ENCODE measurements at regions not wholly inside any gene's neighbourhood (a gene's known extent, or its start where the extent isn't known, plus 50 kb on each side); places are given as distances from the start of the nearest gene placed in this dataset.
A peak's percentile ranks its signal among the peaks of the same experiment; 100 is the strongest.

- TF ChIP-seq POLR2A (IDR thresholded peaks at IDR 0.05), result no peak
- TF ChIP-seq CTCF (IDR thresholded peaks at IDR 0.05), result no peak
- Histone ChIP-seq H3K9me3 (no peaks in the 10 kb centered on the region), H3K27me3 (no peaks in the 10 kb centered on the region), H3K27ac (no peak overlapping the region), H3K4me3 (no peak overlapping the region), H3K36me3 (ENCODE audit: low read depth, missing control alignments) (no peaks in the 10 kb centered on the region), H3K4me1 (no peaks in the 10 kb centered on the region)
- no peak for DNase-seq
- 94 to 99% methylated on average over 2 of the region's 2 CpGs for WGBS, 2 donors
- intact Hi-C loops (cut with DNase I; ENCODE audit: low total_unique reads), result no loop called here
Measured at GRCh38 chr4:90028460-90028859, 98.7 kb upstream of the CCSER1 start.

DNA sequence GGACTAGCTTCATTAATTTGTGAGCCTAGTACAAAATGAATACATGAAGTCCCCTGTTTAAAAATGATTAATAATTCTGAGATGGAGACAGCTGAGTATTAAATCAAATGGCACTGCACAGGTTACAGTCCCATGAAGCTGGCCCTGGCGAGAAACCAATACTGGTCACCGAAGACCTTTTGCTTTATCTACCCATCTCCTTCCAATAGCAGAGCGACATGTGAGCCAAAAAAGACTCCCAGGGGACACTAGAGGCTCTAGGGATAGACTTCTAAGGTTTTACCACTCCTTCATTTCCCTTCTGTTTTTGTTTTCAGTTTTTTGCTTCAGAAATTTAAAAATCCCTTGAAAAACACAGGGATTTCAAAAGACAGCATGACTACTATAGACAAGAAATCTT is 97.0 kb upstream of the CCSER1 start:
- H3K4me1 ChIP-seq, result no peaks in the 10 kb centered on the region
- no peaks in the 10 kb centered on the region for H3K36me3 ChIP-seq (ENCODE audit: low read depth, missing control alignments)
- WGBS, 2 donors, result 52 to 68% methylated on average over 3 of the region's 3 CpGs
- no peaks in the 10 kb centered on the region for H3K9me3 ChIP-seq
- H3K27ac ChIP-seq, result no peak overlapping the region
- intact Hi-C loops (cut with DNase I; ENCODE audit: low total_unique reads), result no loop called here
- DNase-seq, result no peak
- no peak overlapping the region for H3K4me3 ChIP-seq
- H3K27me3 ChIP-seq, result no peaks in the 10 kb centered on the region
- TF ChIP-seq CTCF (IDR thresholded peaks at IDR 0.05) (no peak), POLR2A (IDR thresholded peaks at IDR 0.05) (no peak)

DNA sequence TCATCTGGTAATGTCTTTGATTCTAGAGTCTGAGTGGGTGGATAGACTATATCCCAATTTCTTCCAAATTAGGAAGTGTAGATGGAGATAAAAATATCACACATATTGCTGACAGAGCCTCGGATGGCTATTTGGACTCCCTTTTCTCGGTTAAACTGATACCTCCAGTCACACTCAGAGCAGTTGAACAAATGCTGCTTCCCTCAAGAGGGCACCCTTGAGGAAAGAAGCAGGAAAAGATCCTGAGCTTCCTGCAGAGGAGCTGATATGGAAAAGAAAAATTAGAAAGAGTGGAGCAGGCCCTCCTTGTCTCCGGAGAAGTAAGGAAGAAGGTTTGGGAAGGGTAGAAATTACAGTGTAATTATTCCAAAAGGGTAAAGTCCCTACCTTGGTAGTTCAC is 96.2 kb upstream of the CCSER1 start:
- Histone ChIP-seq H3K4me3 (no peak overlapping the region), H3K27me3 (no peaks in the 10 kb centered on the region), H3K36me3 (ENCODE audit: low read depth, missing control alignments) (no peaks in the 10 kb centered on the region), H3K27ac (no peak overlapping the region), H3K4me1 (no peaks in the 10 kb centered on the region), H3K9me3 (no peaks in the 10 kb centered on the region)
- TF ChIP-seq CTCF (IDR thresholded peaks at IDR 0.05), result peak in 1 of 3 experiments; percentile 8
- no peak for TF ChIP-seq POLR2A (IDR thresholded peaks at IDR 0.05)
- peak; percentile 45 for DNase-seq
- intact Hi-C loops (cut with DNase I; ENCODE audit: low total_unique reads), result no loop called here
- WGBS, 2 donors, result 43 to 50% methylated on average over 3 of the region's 3 CpGs

- no peaks in the 10 kb centered on the region for H3K9me3 ChIP-seq
- no peak overlapping the region for H3K4me3 ChIP-seq
- no peaks in the 10 kb centered on the region for H3K27me3 ChIP-seq
- intact Hi-C loops (cut with DNase I; ENCODE audit: low total_unique reads), result no loop called here
- TF ChIP-seq POLR2A (IDR thresholded peaks at IDR 0.05), result no peak
- no peak for TF ChIP-seq CTCF (IDR thresholded peaks at IDR 0.05)
- no peaks in the 10 kb centered on the region for H3K4me1 ChIP-seq
- no peaks in the 10 kb centered on the region for H3K36me3 ChIP-seq (ENCODE audit: low read depth, missing control alignments)
- no peak overlapping the region for H3K27ac ChIP-seq
- 65 to 82% methylated on average over 7 of the region's 7 CpGs for WGBS, 2 donors
- DNase-seq, result no peak
Measured at GRCh38 chr4:90039122-90039521, 88.1 kb upstream of the CCSER1 start.

DNA sequence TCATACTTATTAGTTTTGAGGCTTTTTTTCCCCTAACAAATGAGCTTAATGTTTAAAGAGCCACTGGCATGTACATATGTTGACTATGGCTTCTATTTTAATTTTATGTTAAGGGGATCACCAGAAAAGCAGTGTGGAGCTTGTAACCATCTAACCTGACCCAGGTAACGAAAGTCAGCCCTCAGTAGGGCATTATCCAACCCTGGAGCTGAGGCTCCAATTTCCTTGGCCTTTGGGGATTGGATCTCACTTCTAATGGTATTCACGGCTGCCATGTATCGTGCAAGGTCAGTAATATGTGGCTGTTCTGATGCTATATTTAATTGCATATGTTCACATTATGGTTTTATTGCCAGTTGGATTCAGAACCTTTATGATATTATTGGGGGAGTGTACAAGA is 75.2 kb upstream of the CCSER1 start:
- Histone ChIP-seq H3K9me3 (no peaks in the 10 kb centered on the region), H3K36me3 (ENCODE audit: low read depth, missing control alignments) (no peaks in the 10 kb centered on the region), H3K4me3 (no peak overlapping the region), H3K27me3 (no peaks in the 10 kb centered on the region), H3K4me1 (no peaks in the 10 kb centered on the region), H3K27ac (no peak overlapping the region)
- TF ChIP-seq POLR2A (IDR thresholded peaks at IDR 0.05) (no peak), CTCF (IDR thresholded peaks at IDR 0.05) (no peak)
- no peak for DNase-seq
- WGBS, 2 donors, result 74% methylated on average over 3 of the region's 3 CpGs
- intact Hi-C loops (cut with DNase I; ENCODE audit: low total_unique reads), result no loop called here
